Right lobe of liver (tissue), 4 donors: ENCODE measurements at regions not wholly inside any gene's neighbourhood (a gene's known extent, or its start where the extent isn't known, plus 50 kb on each side); places are given as distances from the start of the nearest gene placed in this dataset.

ENCODE experiments used
- CTCF ChIP-seq, 4 donors: fragments of 200-600 bp in 3 of 4; fragments of 450-650 bp in 1 of 4; IDR thresholded peaks; one replicate each; pipeline versions ENCODE4 v1.5.1 to v1.8.0; 2016 to 2022; ENCODE audit warnings: antibody characterized with exemption in 4 of 4, mild to moderate bottlenecking in 2 of 4
- POLR2A ChIP-seq: fragments of 450-650 bp; IDR thresholded peaks from one replicate; pipeline ENCODE4 v1.6.1; 2017; ENCODE audit warnings: antibody characterized with exemption, mild to moderate bottlenecking
- donor health status: DM: no; HTN: no; CAD: no.
- donor health status: DM: no; HTN: no; CAD: no.
- donor health status: DM: no; HTN: yes; CAD: no.

DNA sequence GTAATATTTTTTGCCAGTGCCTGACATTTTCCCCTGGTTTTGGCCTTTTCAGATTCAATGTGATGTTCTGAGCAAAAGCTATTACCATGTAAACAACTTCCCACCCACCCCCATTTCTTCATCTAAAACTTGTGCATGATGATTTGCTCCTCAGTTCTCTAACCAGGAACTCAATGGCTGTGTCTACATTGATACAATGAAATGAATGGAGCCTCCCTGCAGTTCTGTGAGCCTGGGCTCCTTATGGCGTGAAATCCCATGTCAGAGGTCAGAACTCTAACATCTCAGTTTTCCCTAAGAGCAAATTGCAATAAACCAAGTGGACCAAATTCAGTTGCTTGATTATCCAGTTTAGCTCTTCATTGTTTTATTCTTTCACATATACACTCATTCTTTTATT is 534.8 kb upstream of the LCORL start:
- TF ChIP-seq CTCF (IDR thresholded peaks at IDR 0.05) = no peak
- TF ChIP-seq POLR2A = no peak
